NCI-H2107 (cell line): ENCODE measurements at regions not wholly inside any gene's neighbourhood (a gene's known extent, or its start where the extent isn't known, plus 50 kb on each side); places are given as distances from the start of the nearest gene placed in this dataset.
A peak's percentile ranks its signal among the peaks of the same experiment; 100 is the strongest.
"Not testable (repeated sequence)": the region's sequence is repeated elsewhere in the genome, so short reads cannot be mapped to it uniquely, and the experiment has no call there.

Source experiments
- DNase-seq: peaks from one replicate; lab custom pipeline; 2025; lab: John Stamatoyannopoulos, UW

GRCh38 chr7:149633976-149634945 is 136.7 kb upstream of the ZNF746 start:
- DNase-seq, result no peak

- not testable (repeated sequence) for DNase-seq
Observed at GRCh38 chr7:149628361-149629149, 130.9 kb upstream of the ZNF746 start.

- no peak for DNase-seq
Observed at GRCh38 chr7:149627911-149628310, 130.3 kb upstream of the ZNF746 start.

- no peak for DNase-seq
Observed at GRCh38 chr7:149626972-149627371, 129.4 kb upstream of the ZNF746 start.

GRCh38 chr7:149625947-149626392 is 128.4 kb upstream of the ZNF746 start:
- DNase-seq, result no peak

GRCh38 chr7:149625340-149625946 is 127.8 kb upstream of the ZNF746 start:
- no peak for DNase-seq

- DNase-seq, result peak; percentile 90
Observed at GRCh38 chr7:149624419-149625339, 127.1 kb upstream of the ZNF746 start.

- peak; percentile 8 for DNase-seq
Observed at GRCh38 chr7:149624006-149624405, 126.4 kb upstream of the ZNF746 start.

GRCh38 chr7:149623262-149623997 is 125.8 kb upstream of the ZNF746 start:
- DNase-seq, result not testable (repeated sequence)

- no peak for DNase-seq
Observed at GRCh38 chr7:149622444-149623210, 125.0 kb upstream of the ZNF746 start.

GRCh38 chr7:149621776-149622175 is 124.2 kb upstream of the ZNF746 start:
- DNase-seq, result no peak

- no peak for DNase-seq
Observed at GRCh38 chr7:149620961-149621360, 123.4 kb upstream of the ZNF746 start.

- no peak for DNase-seq
Observed at GRCh38 chr7:149616898-149617297, 119.3 kb upstream of the ZNF746 start.

GRCh38 chr7:149615690-149616270 is 118.2 kb upstream of the ZNF746 start:
- no peak for DNase-seq

GRCh38 chr7:149610441-149611011 is 112.9 kb upstream of the ZNF746 start:
- no peak for DNase-seq

GRCh38 chr7:149608168-149608567 is 110.6 kb upstream of the ZNF746 start:
- no peak for DNase-seq

GRCh38 chr7:149607683-149608082 is 110.1 kb upstream of the ZNF746 start:
- DNase-seq, result no peak

GRCh38 chr7:149606826-149607225 is 109.2 kb upstream of the ZNF746 start:
- DNase-seq, result no peak

GRCh38 chr7:149605696-149606095 is 108.1 kb upstream of the ZNF746 start:
- no peak for DNase-seq
